Adrenal gland (tissue), 9 donors: ENCODE measurements at regions not wholly inside any gene's neighbourhood (a gene's known extent, or its start where the extent isn't known, plus 50 kb on each side); places are given as distances from the start of the nearest gene placed in this dataset.

Source experiments
- DNase-seq, 7 donors: peaks; one replicate each; pipeline ENCODE4 v3.0.0-alpha.2; 2019 to 2020
- H3K27ac ChIP-seq, 5 donors: fragments of 200-600 bp; sonication (generic) in 4 of 5; 1 replicate in 3 of 5; 2 replicates in 2 of 5; pipeline versions ENCODE4 v1.5.1 to v1.8.0; 2016 to 2020; ENCODE audit warnings: mild to moderate bottlenecking in 1 of 5
- H3K27me3 ChIP-seq: fragments of 200-600 bp; 2 replicates; pipeline ENCODE4 v1.8.0; 2021
- H3K36me3 ChIP-seq, 2 donors: fragments of 200-600 bp; replicated peaks in 1 of 2; 1 replicate in 1 of 2; 2 replicates in 1 of 2; pipeline versions ENCODE4 v1.5.1 to v1.8.0; 2018 to 2022
- H3K4me1 ChIP-seq, 2 donors: fragments of 200-600 bp; replicated peaks in 1 of 2; 1 replicate in 1 of 2; 2 replicates in 1 of 2; pipeline versions ENCODE4 v1.5.1 to v1.8.0; 2018 to 2021
- H3K4me3 ChIP-seq, 4 donors: fragments of 200-600 bp; sonication (generic) in 3 of 4; one replicate each; pipeline ENCODE4 v1.5.1; 2016 to 2018
- H3K9me3 ChIP-seq, 3 donors: fragments of 200-600 bp; sonication (generic) in 1 of 3; replicated peaks in 1 of 3; 1 replicate in 2 of 3; 2 replicates in 1 of 3; pipeline versions ENCODE4 v1.5.1 to v1.8.0; 2016 to 2021
- POLR2A ChIP-seq, 2 donors: fragments of 450-650 bp; IDR thresholded peaks; one replicate each; pipeline ENCODE4 v1.6.1; 2017; ENCODE audit warnings: antibody characterized with exemption in 2 of 2, mild to moderate bottlenecking in 2 of 2, moderate library complexity in 1 of 2
- WGBS, 4 donors: extraction: QIAGEN DNeasy Blood & Tissue Kit in 2 of 4; methylation state at CpG; one replicate each; pipeline versions ENCODE4 v1.1.5 to v1.1.7; 2013 to 2017; 5-methylcytosine and 5-hydroxymethylcytosine counted together
- intact Hi-C, 2 donors: fragments of 100-400 bp; cut with DNase I; formaldehyde crosslinking; loops; one replicate each; pipeline versions ENCODE4 v1.14.1 to v1.15.0; 2022 to 2023
- TF ChIP-seq, protein P1 (sequence below), 6 experiments: fragments of 450-650 bp in 4 of 6; fragments of 200-600 bp in 2 of 6; sonication (generic) in 1 of 6; IDR thresholded peaks; 1 replicate in 5 of 6; 2 replicates in 1 of 6; pipeline versions ENCODE4 v1.5.1 to v1.8.0; 2016 to 2021; ENCODE audit warnings: antibody characterized with exemption in 6 of 6, mild to moderate bottlenecking in 2 of 6, moderate library complexity in 1 of 6
- donor health status: healthy with polysubstance abuse.
- donor health status: Bipolar disorder and iron deficiency.
- donor health status: DM: yes; HTN: yes; CAD: no.
- donor health status: DM: no; HTN: no; CAD: no.
- donor health status: DM: no; HTN: no; CAD: no.

DNA sequence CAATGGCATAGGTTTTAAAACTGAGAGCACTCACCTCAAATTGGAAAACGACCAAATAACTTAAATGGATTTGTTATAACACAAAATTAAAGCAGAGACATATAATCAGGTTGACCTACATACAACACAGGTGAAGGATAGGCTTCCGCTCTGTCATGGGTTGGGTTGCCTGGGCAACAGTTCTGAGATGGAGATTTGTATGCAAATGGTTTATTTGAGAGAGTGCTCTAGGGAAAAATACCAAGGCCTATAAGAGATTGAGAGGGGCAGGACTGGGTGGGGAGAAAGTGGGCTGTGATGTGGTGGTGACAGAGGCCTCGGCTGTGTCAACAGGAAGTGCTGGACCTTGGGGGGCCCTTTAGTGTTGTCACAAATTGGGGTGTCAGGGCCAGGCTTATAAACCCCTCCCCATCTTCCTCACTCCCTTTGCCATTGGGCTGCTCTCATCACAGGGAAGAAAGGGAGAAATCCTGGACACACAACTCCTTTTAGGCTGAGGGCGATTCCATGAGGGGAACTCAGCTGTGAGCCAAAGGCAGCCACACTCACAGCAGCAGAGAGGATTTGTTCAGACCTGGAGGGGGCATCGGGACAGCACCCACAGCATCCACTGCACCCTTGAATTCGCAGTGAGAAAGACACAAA is 105.4 kb upstream of the LYZL1 start:
- no peak overlapping the region for H3K27ac ChIP-seq
- no peaks in the 10 kb centered on the region for H3K4me1 ChIP-seq
- peaks cover 8% of the 10 kb centered on the region for H3K27me3 ChIP-seq
- WGBS, 4 donors, result 78 to 83% (median 80%) methylated on average over 6 of the region's 6 CpGs
- no peak for TF ChIP-seq POLR2A (IDR thresholded peaks at IDR 0.05)
- TF ChIP-seq, protein P1, sequence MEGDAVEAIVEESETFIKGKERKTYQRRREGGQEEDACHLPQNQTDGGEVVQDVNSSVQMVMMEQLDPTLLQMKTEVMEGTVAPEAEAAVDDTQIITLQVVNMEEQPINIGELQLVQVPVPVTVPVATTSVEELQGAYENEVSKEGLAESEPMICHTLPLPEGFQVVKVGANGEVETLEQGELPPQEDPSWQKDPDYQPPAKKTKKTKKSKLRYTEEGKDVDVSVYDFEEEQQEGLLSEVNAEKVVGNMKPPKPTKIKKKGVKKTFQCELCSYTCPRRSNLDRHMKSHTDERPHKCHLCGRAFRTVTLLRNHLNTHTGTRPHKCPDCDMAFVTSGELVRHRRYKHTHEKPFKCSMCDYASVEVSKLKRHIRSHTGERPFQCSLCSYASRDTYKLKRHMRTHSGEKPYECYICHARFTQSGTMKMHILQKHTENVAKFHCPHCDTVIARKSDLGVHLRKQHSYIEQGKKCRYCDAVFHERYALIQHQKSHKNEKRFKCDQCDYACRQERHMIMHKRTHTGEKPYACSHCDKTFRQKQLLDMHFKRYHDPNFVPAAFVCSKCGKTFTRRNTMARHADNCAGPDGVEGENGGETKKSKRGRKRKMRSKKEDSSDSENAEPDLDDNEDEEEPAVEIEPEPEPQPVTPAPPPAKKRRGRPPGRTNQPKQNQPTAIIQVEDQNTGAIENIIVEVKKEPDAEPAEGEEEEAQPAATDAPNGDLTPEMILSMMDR (IDR thresholded peaks at IDR 0.05), result no peak
- no peak overlapping the region for H3K4me3 ChIP-seq
- no peaks in the 10 kb centered on the region for H3K9me3 ChIP-seq
- intact Hi-C loops, result no loop called here
- peak in 1 of 7 donors; percentile 64 for DNase-seq
- no peaks in the 10 kb centered on the region for H3K36me3 ChIP-seq

DNA sequence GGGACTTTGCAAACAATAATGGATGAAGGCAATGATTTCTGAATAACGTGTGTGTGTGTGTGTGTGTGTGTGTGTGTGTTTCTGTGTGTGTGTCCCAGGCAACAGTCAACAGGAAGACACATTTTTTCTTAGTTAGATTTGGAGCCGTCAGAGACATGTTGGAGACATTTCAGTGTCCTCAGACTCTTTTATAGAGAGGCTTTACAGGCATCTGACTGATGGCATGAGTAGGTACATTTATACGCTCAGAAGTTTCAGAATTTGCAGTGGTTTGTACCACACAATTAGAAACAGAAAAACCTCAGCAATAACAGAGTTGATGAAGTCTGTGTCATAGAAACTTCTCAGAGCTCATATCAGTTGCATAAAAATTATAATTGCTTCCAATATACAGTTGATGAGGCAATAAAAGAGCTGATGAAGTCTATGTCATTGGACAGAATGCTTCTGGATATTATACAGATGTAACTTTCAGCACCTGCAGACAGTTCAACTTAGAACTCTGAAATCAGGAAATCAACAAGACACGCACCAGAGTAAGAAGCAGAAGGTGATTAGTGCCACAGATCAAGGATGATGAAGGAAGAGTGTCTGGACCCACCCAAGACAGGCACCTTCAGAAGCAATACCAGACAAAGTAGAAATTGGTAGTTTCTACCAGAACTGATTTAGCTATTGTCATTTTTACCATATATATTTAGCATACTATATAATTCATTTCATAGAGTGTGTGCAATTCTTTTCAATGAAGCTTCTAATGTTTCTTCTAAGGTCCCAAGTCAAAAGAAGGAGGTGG is 104.5 kb upstream of the LYZL1 start:
- no peaks in the 10 kb centered on the region for H3K9me3 ChIP-seq
- intact Hi-C loops, result no loop called here

DNA sequence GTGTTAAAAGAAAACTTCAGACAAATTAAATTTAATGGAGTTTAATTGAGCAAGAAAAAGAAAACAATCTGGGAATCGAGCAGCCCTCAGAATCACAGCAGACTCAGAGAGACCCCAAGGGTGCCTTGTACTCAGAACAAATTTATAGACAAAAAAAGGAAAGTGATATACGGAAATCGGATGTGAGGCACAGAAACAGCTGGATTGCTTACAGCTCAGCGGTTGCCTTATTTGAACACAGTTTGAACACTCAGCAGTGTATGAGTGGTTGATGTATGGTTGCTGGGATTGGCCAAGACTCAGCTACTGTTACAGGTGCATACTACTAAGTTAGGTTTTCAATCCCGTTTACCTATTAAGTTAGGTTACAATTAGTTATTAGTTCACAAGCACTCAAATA is 103.8 kb upstream of the LYZL1 start:
- H3K36me3 ChIP-seq, result no peaks in the 10 kb centered on the region
- no peak overlapping the region for H3K27ac ChIP-seq
- no peak overlapping the region for H3K4me3 ChIP-seq
- no peak for DNase-seq
- intact Hi-C loops, result no loop called here
- H3K9me3 ChIP-seq, result no peaks in the 10 kb centered on the region
- TF ChIP-seq, protein P1 (IDR thresholded peaks at IDR 0.05), result no peak
- no peak for TF ChIP-seq POLR2A (IDR thresholded peaks at IDR 0.05)
- no peaks in the 10 kb centered on the region for H3K4me1 ChIP-seq
- 78 to 91% (median 84%) methylated on average over 5 of the region's 5 CpGs for WGBS, 4 donors
- peaks cover 8% of the 10 kb centered on the region for H3K27me3 ChIP-seq

More for the DNA sequence above, 104.5 kb upstream of the LYZL1 start:
- H3K27me3 ChIP-seq, result peaks cover 8% of the 10 kb centered on the region
- WGBS, 4 donors, result 65 to 74% (median 70%) methylated on average over 3 to 4 of the region's 4 CpGs
- TF ChIP-seq POLR2A (IDR thresholded peaks at IDR 0.05), result no peak
- DNase-seq, result no peak
- no peaks in the 10 kb centered on the region for H3K4me1 ChIP-seq
- H3K27ac ChIP-seq, result no peak overlapping the region
- H3K4me3 ChIP-seq, result no peak overlapping the region
- H3K36me3 ChIP-seq, result no peaks in the 10 kb centered on the region

DNA sequence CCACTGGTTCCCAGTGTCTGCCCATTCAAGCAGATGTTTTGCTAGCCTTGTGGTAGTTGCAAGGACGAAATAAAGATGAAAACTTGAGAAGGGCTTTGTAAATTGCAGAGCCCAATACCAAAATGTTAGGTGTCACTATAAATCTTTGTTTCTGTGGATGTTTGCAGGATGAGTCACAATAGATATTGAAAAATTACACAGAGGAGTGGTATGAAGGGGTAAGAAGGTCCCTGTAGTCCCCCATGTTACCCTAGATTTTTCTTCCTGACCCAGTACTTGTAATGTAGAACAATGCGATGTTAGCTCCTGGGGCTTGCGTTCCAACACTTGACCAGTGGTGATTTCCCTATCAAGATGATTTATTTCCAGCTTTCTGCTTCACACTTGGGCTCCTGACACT is 102.6 kb upstream of the LYZL1 start:
- H3K9me3 ChIP-seq, result no peaks in the 10 kb centered on the region
- no peaks in the 10 kb centered on the region for H3K36me3 ChIP-seq
- intact Hi-C loops, result no loop called here
- no peaks in the 10 kb centered on the region for H3K4me1 ChIP-seq
- H3K27me3 ChIP-seq, result peaks cover 2% of the 10 kb centered on the region
- no peak overlapping the region for H3K4me3 ChIP-seq
- no peak overlapping the region for H3K27ac ChIP-seq
- TF ChIP-seq POLR2A (IDR thresholded peaks at IDR 0.05), result no peak
- TF ChIP-seq, protein P1 (IDR thresholded peaks at IDR 0.05), result no peak
- WGBS, 4 donors, result 75 to 86% (median 78%) methylated on average over 3 of the region's 3 CpGs
- DNase-seq, result no peak
